Activated CD4-positive, alpha-beta T cell treated with anti-CD3 and anti-CD28 coated beads for 36 hours (primary cell): ENCODE measurements at regions not wholly inside any gene's neighbourhood (a gene's known extent, or its start where the extent isn't known, plus 50 kb on each side); places are given as distances from the start of the nearest gene placed in this dataset.
"Not testable (repeated sequence)": the region's sequence is repeated elsewhere in the genome, so short reads cannot be mapped to it uniquely, and the experiment has no call there.

Source experiments
- ATAC-seq: fragments of 200-7000 bp; cut with Tn5 transposase; one replicate; pipeline ENCODE4 v1.10.0; 2021; ENCODE audit warnings: mild to moderate bottlenecking, moderate library complexity
- CTCF ChIA-PET: fragments of 350-600 bp; sonication (Branson Sonifier 250); formaldehyde crosslinking; loops from one replicate; lab custom pipeline; 2021; ENCODE audit warnings: antibody characterized with exemption; lab: Charles Lee
- POLR2A ChIA-PET: fragments of 350-600 bp; sonication (Branson Sonifier 250); formaldehyde crosslinking; loops from one replicate; lab custom pipeline; 2021; ENCODE audit warnings: antibody characterized with exemption, inconsistent platforms; lab: Charles Lee
- DNase-seq: peaks from one replicate; pipeline ENCODE4 v3.0.0-alpha.2; 2020
- H3K27ac Mint-ChIP-seq: one replicate; pipeline ENCODE4 v1.8.0; 2021; ENCODE audit warnings: mixed read lengths
- H3K27me3 Mint-ChIP-seq: one replicate; pipeline ENCODE4 v1.8.0; 2021; ENCODE audit warnings: mixed read lengths
- H3K36me3 Mint-ChIP-seq: one replicate; pipeline ENCODE4 v1.8.0; 2021; ENCODE audit warnings: low read depth, mixed read lengths
- H3K4me1 Mint-ChIP-seq: one replicate; pipeline ENCODE4 v1.8.0; 2021; ENCODE audit warnings: mixed read lengths
- H3K4me3 Mint-ChIP-seq: one replicate; pipeline ENCODE4 v1.8.0; 2021; ENCODE audit warnings: mild to moderate bottlenecking, moderate library complexity, mixed read lengths
- H3K9me3 Mint-ChIP-seq: one replicate; pipeline ENCODE4 v1.8.0; 2021; ENCODE audit warnings: low read depth, mixed read lengths
- intact Hi-C, 2 experiments: fragments of 100-400 bp; cut with DNase I in 1 of 2; cut with micrococcal nuclease in 1 of 2; formaldehyde crosslinking; loops; one replicate each; pipeline versions ENCODE4 v1.14.2 to v1.15.1; 2022 to 2024; cut with DNase I, micrococcal nuclease

GRCh38 chr7:113370910-113371309, 252.6 kb upstream of the SMIM30 start:
- Mint-ChIP-seq H3K27ac (no peak overlapping the region), H3K9me3 (no peaks in the 10 kb centered on the region), H3K36me3 (no peaks in the 10 kb centered on the region), H3K27me3 (peaks cover 4% of the 10 kb centered on the region), H3K4me1 (no peaks in the 10 kb centered on the region), H3K4me3 (no peak overlapping the region)
- CTCF ChIA-PET: no interaction called here
- POLR2A ChIA-PET: no interaction called here
- intact Hi-C loops: no loop called here
- no peak for ATAC-seq
- DNase-seq: no peak

DNA sequence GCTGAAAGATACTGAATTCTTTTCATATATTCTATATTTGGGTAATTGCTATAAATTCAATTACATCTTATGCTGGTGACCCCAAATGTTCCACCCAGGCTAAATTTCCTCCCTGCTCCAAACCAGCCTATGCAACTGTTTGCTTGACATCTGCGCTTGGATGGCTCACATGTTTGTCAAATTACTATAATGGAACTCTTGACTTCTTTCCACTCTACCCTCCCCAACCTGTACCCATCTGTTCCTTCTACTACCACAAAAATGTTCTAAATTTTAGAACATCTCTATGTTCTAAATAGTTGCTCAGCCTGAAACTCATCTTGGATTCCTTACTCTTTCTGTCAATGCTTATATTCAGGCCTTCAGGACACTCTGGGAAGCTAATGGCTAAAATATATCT, 249.9 kb upstream of the SMIM30 start:
- H3K27ac Mint-ChIP-seq: no peak overlapping the region
- no peaks in the 10 kb centered on the region for H3K9me3 Mint-ChIP-seq
- peaks cover 4% of the 10 kb centered on the region for H3K27me3 Mint-ChIP-seq
- H3K4me3 Mint-ChIP-seq: no peak overlapping the region
- intact Hi-C loops: no loop called here
- ChIA-PET POLR2A (no interaction called here), CTCF (no interaction called here)
- ATAC-seq: no peak
- no peaks in the 10 kb centered on the region for H3K4me1 Mint-ChIP-seq
- no peaks in the 10 kb centered on the region for H3K36me3 Mint-ChIP-seq
- no peak for DNase-seq

DNA sequence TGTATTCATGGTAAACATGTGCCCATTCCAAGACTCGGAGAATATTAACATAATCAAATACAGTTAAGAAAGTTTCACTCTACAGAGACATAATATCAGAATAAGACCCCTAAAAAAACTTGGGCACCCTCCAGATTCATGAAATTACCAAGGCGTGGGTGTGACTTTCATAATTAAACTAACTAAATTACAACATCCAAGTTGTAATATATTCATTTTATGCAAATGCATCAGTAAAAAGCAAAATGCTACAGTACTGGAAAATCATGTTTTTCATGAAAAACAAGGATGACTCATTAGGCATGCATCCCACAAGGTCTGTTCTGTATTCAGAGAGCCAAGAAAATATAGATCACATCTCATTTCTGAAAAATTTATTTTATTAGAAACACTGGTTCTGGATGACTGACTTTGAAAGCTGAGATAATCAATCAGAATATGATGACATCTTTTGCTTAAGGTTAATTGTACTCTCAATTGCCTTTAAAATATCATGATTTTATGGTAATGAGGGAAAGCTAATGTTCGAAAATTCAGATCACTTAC, 248.8 kb upstream of the SMIM30 start:
- Mint-ChIP-seq H3K4me1 (no peaks in the 10 kb centered on the region), H3K27me3 (peaks cover 4% of the 10 kb centered on the region), H3K4me3 (no peak overlapping the region), H3K9me3 (no peaks in the 10 kb centered on the region), H3K36me3 (no peaks in the 10 kb centered on the region), H3K27ac (no peak overlapping the region)
- intact Hi-C loops: no loop called here
- POLR2A ChIA-PET: no interaction called here
- no peak for DNase-seq
- no peak for ATAC-seq
- CTCF ChIA-PET: no interaction called here

DNA sequence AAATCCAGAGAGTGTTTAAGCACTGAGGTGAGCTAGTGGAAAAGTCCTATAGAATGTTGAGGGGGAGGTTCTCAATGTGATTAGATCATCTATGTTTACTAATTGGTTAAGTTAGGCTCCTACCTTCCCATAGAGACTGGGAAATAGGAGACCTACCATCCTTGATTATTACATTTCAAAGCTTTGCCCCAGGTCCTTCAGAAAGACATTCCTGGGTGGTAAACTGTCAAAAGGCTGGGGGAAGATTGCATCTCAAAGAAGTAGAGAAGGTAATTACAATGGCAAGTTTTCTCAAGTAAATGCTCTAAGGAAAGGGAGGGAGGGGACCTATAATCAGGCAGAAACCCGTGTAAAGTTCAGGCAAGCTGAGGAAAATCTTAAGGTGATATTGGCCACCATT, 247.8 kb upstream of the SMIM30 start:
- ChIA-PET POLR2A (no interaction called here), CTCF (no interaction called here)
- DNase-seq (no peak), ATAC-seq (no peak)
- Mint-ChIP-seq H3K4me3 (no peak overlapping the region), H3K27ac (no peak overlapping the region), H3K36me3 (no peaks in the 10 kb centered on the region), H3K9me3 (no peaks in the 10 kb centered on the region), H3K4me1 (no peaks in the 10 kb centered on the region), H3K27me3 (peaks cover 4% of the 10 kb centered on the region)
- intact Hi-C loops: no loop called here

DNA sequence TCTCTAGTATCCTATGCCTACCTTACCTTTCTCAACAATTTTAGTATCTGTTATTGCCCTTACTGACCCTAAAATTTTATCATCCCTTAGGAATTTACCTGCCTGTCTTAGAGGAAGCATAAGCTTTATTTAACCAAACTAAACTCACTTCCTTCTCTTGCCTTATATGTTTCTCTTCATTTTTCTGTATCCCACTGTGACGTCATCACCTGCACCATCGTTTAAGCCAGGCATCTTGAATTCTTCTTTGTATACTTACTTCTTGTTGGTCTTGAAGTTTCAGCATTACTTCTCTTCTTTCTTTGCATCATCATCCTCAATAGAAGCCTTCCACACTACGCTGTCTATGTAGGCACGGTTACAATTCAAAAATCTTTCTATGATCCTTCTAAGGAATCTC, 231.0 kb upstream of the SMIM30 start:
- POLR2A ChIA-PET: no interaction called here
- DNase-seq (no peak), ATAC-seq (no peak)
- H3K36me3 Mint-ChIP-seq: no peaks in the 10 kb centered on the region
- no peaks in the 10 kb centered on the region for H3K4me1 Mint-ChIP-seq
- intact Hi-C loops: no loop called here
- no peak overlapping the region for H3K4me3 Mint-ChIP-seq
- H3K27ac Mint-ChIP-seq: no peak overlapping the region
- H3K27me3 Mint-ChIP-seq: no peaks in the 10 kb centered on the region
- CTCF ChIA-PET: interaction anchor here (0.7 to 1.5 kb wide), 4 partner anchors 14 to 71 kb away, joined by 3 to 4 read pairs (median 3); no protein-coding TSS in a partner anchor
- no peaks in the 10 kb centered on the region for H3K9me3 Mint-ChIP-seq

DNA sequence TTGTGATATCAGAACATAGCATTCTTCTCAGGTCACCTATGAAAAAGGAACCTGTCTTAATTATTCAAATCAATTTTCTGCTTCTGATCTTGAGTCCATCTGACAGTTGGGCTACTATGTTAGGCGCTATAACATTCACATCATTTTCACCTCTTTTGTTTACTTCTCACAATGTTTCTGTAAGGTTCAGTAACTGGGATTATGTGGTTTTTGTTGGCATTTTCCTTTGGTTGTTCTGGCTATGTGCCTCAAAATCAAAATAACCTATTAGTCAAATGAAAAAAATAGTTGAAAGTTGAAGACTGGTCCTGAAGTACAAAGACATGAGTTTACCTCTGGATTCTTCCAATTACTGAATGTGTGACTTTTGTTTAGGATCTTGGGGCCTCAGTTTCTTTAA, 221.3 kb upstream of the SMIM30 start:
- Mint-ChIP-seq H3K9me3 (no peaks in the 10 kb centered on the region), H3K27ac (no peak overlapping the region), H3K4me3 (no peak overlapping the region), H3K4me1 (no peaks in the 10 kb centered on the region), H3K27me3 (no peaks in the 10 kb centered on the region), H3K36me3 (no peaks in the 10 kb centered on the region)
- ChIA-PET CTCF (no interaction called here), POLR2A (no interaction called here)
- DNase-seq (no peak), ATAC-seq (no peak)
- intact Hi-C loops: no loop called here

- DNase-seq: no peak
- H3K27ac Mint-ChIP-seq: no peak overlapping the region
These were observed 219.8 kb upstream of the SMIM30 start for GRCh38 chr7:113338071-113338696.

DNA sequence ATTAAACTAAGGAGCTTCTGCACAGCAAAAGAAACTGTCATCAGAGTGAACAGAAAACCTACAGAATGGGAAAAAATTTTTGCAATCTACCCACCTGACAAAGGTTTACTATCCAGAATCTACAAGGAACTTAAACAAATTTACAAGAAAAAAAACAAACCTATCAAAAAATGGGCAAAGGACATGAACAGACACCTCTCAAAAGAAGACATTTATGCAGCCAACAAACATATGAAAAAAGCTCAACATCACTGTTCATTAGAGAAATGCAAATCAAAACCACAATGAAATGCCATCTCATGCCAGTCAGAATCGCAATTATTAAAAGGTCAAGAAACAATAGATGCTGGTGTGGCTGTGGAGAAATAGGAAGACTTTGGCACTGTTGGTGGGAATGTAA, 218.5 kb upstream of the SMIM30 start:
- CTCF ChIA-PET, H3K4me3 Mint-ChIP-seq, H3K27me3 Mint-ChIP-seq, POLR2A ChIA-PET, DNase-seq, H3K9me3 Mint-ChIP-seq, H3K27ac Mint-ChIP-seq, intact Hi-C loops, H3K36me3 Mint-ChIP-seq, H3K4me1 Mint-ChIP-seq, ATAC-seq: not testable (repeated sequence)

More at GRCh38 chr7:113338071-113338696, 219.8 kb upstream of the SMIM30 start:
- no peak for ATAC-seq
- peaks cover 2% of the 10 kb centered on the region for H3K9me3 Mint-ChIP-seq
- POLR2A ChIA-PET: no interaction called here
- H3K4me1 Mint-ChIP-seq: no peaks in the 10 kb centered on the region
- H3K36me3 Mint-ChIP-seq: no peaks in the 10 kb centered on the region
- no peaks in the 10 kb centered on the region for H3K27me3 Mint-ChIP-seq
- no peak overlapping the region for H3K4me3 Mint-ChIP-seq
- CTCF ChIA-PET: no interaction called here
- intact Hi-C loops: no loop called here

DNA sequence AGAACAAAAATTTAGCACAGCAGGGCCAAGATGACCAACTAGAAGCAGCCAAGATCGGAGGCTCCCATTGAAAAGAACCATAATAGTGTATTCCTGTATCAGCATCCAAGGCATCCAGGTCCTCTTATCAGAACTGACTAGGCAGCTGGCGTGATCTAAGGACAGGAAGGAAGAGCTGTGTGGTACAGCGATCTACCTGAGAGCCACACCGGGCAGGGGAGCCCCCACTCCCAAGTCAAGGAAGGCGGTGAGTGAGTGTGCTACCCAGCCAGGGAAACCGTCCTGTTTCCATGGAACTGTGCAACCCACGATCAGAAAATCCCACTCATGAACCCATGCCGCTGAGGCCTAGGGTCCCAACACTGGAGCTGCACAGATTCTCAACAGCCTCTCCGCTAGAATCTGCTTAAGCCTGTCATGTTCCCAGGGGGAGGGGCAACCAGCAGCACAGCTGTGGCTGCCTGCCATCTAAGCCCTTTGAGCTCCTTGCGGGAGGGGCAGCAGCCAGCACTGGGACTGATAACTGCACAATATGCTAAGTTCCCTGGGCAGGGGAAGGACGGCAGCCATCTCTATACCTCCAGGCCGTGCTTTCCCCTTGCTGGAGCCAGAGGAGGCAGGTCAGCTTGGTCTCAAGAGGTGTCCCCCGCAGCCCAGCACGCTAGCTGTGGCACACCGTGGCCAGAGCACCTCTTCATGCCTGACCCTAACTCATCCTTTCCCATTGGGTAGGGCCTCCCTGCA, 213.0 kb upstream of the SMIM30 start:
- Mint-ChIP-seq H3K4me1 (no peaks in the 10 kb centered on the region), H3K9me3 (peaks cover 4% of the 10 kb centered on the region), H3K36me3 (no peaks in the 10 kb centered on the region), H3K27me3 (no peaks in the 10 kb centered on the region), H3K4me3 (no peak overlapping the region), H3K27ac (no peak overlapping the region)
- ChIA-PET POLR2A (no interaction called here), CTCF (no interaction called here)
- intact Hi-C loops: no loop called here
- no peak for ATAC-seq
- DNase-seq: no peak

- intact Hi-C loops: no loop called here
- ATAC-seq (no peak), DNase-seq (no peak)
- CTCF ChIA-PET: no interaction called here
- H3K4me3 Mint-ChIP-seq: no peak overlapping the region
- H3K27ac Mint-ChIP-seq: no peak overlapping the region
- H3K4me1 Mint-ChIP-seq: no peaks in the 10 kb centered on the region
- no peaks in the 10 kb centered on the region for H3K27me3 Mint-ChIP-seq
- POLR2A ChIA-PET: no interaction called here
- no peaks in the 10 kb centered on the region for H3K36me3 Mint-ChIP-seq
- H3K9me3 Mint-ChIP-seq: no peaks in the 10 kb centered on the region
These were observed 202.8 kb upstream of the SMIM30 start for GRCh38 chr7:113321201-113321600.

GRCh38 chr7:113320419-113320818, 202.1 kb upstream of the SMIM30 start:
- H3K27me3 Mint-ChIP-seq: no peaks in the 10 kb centered on the region
- DNase-seq (no peak), ATAC-seq (no peak)
- H3K27ac Mint-ChIP-seq: no peak overlapping the region
- ChIA-PET CTCF (no interaction called here), POLR2A (no interaction called here)
- H3K9me3 Mint-ChIP-seq: no peaks in the 10 kb centered on the region
- intact Hi-C loops: no loop called here
- H3K4me3 Mint-ChIP-seq: no peak overlapping the region
- H3K4me1 Mint-ChIP-seq: no peaks in the 10 kb centered on the region
- no peaks in the 10 kb centered on the region for H3K36me3 Mint-ChIP-seq

GRCh38 chr7:113314594-113314993, 196.2 kb upstream of the SMIM30 start:
- Mint-ChIP-seq H3K4me1 (no peaks in the 10 kb centered on the region), H3K27me3 (peaks cover 4% of the 10 kb centered on the region)
- CTCF ChIA-PET: interaction anchor here (0.9 kb wide), 1 partner anchor 12 kb away, joined by 3 read pairs; no protein-coding TSS in a partner anchor

More at GRCh38 chr7:113314594-113314993, 196.2 kb upstream of the SMIM30 start:
- POLR2A ChIA-PET: no interaction called here
- no peaks in the 10 kb centered on the region for H3K36me3 Mint-ChIP-seq
- DNase-seq (no peak), ATAC-seq (no peak)
- H3K9me3 Mint-ChIP-seq: no peaks in the 10 kb centered on the region
- intact Hi-C loops: no loop called here
- H3K4me3 Mint-ChIP-seq: no peak overlapping the region
- no peak overlapping the region for H3K27ac Mint-ChIP-seq
